H4 (cell line): ENCODE measurements at regions not wholly inside any gene's neighbourhood (a gene's known extent, or its start where the extent isn't known, plus 50 kb on each side); places are given as distances from the start of the nearest gene placed in this dataset.
"Not testable (repeated sequence)": the region's sequence is repeated elsewhere in the genome, so short reads cannot be mapped to it uniquely, and the experiment has no call there.

Source experiments
- DNase-seq: peaks from one replicate; pipeline ENCODE4 v3.0.0-alpha.2; 2015; ENCODE audit warnings: low spot score

- DNase-seq, result no peak
These were observed 665.5 kb upstream of the CNTNAP5 start for GRCh38 chr2:123359636-123360035.

- no peak for DNase-seq
These were observed 662.2 kb upstream of the CNTNAP5 start for GRCh38 chr2:123362671-123363440.

GRCh38 chr2:123363826-123364225 lies 661.3 kb upstream of the CNTNAP5 start:
- no peak for DNase-seq

- DNase-seq, result no peak
These were observed 660.7 kb upstream of the CNTNAP5 start for GRCh38 chr2:123364243-123364896.

- no peak for DNase-seq
These were observed 658.7 kb upstream of the CNTNAP5 start for GRCh38 chr2:123366239-123366837.

GRCh38 chr2:123370186-123370585 lies 654.9 kb upstream of the CNTNAP5 start:
- DNase-seq, result no peak

- DNase-seq, result no peak
These were observed 653.6 kb upstream of the CNTNAP5 start for GRCh38 chr2:123371535-123371934.

- no peak for DNase-seq
These were observed 644.6 kb upstream of the CNTNAP5 start for GRCh38 chr2:123380370-123380935.

GRCh38 chr2:123415678-123416077 lies 609.4 kb upstream of the CNTNAP5 start:
- no peak for DNase-seq

GRCh38 chr2:123419976-123420375 lies 605.1 kb upstream of the CNTNAP5 start:
- no peak for DNase-seq

- no peak for DNase-seq
These were observed 590.3 kb upstream of the CNTNAP5 start for GRCh38 chr2:123434546-123435395.

GRCh38 chr2:123438251-123438650 lies 586.8 kb upstream of the CNTNAP5 start:
- no peak for DNase-seq

- no peak for DNase-seq
These were observed 586.4 kb upstream of the CNTNAP5 start for GRCh38 chr2:123438675-123439074.

- no peak for DNase-seq
These were observed 576.3 kb upstream of the CNTNAP5 start for GRCh38 chr2:123448801-123449200.

- no peak for DNase-seq
These were observed 573.5 kb upstream of the CNTNAP5 start for GRCh38 chr2:123451542-123451941.

GRCh38 chr2:123453046-123453700 lies 571.9 kb upstream of the CNTNAP5 start:
- DNase-seq, result no peak

GRCh38 chr2:123453772-123454171 lies 571.3 kb upstream of the CNTNAP5 start:
- no peak for DNase-seq

- not testable (repeated sequence) for DNase-seq
These were observed 569.9 kb upstream of the CNTNAP5 start for GRCh38 chr2:123455234-123455633.

- DNase-seq, result no peak
These were observed 568.7 kb upstream of the CNTNAP5 start for GRCh38 chr2:123456416-123456815.

- no peak for DNase-seq
These were observed 561.2 kb upstream of the CNTNAP5 start for GRCh38 chr2:123463886-123464285.

GRCh38 chr2:123468071-123468470 lies 557.0 kb upstream of the CNTNAP5 start:
- no peak for DNase-seq
